Erythroblast (primary cell): ENCODE measurements at regions not wholly inside any gene's neighbourhood (a gene's known extent, or its start where the extent isn't known, plus 50 kb on each side); places are given as distances from the start of the nearest gene placed in this dataset.

Experiments used
- GATA1 ChIP-seq: IDR thresholded peaks from 2 replicates; pipeline ENCODE4 v1.6.1; 2011; ENCODE audit warnings: low read depth, mild to moderate bottlenecking, control low read depth, low read length, moderate library complexity
- POLR2A ChIP-seq: IDR thresholded peaks from 2 replicates; pipeline ENCODE4 v1.6.1; 2011; ENCODE audit warnings: mild to moderate bottlenecking, low read length

DNA sequence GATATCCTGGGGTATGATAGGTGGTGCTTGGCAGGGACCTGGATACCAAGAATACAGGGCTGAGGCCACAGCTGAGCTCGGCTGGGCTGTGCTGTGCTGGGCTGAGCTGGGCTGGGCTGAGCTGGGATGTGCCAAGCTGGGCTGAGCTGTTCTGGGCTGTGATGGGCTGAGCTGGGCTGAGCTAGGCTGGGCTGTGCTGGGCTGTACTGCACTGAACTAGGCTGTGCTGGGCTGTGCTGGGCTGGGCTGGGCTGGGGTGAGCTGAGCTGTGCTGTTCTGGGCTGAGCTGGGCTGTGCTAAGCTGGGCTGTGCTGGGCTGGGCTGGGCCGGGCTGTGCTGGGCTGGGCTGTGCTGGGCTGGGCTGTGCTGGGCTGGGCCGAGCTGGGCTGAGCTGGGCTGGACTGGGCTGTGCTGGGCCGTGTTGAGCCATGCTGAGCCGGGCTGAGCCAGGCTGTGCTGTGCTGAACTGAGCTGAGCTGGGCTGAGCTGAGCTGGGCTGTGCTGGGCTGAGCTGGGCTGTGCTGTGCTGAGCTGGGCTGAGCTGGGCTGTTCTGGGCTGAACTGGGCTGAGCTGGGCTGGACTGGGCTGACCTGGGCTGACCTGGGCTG, 94.7 kb upstream of the ACTRT2 start:
- TF ChIP-seq POLR2A: no peak
- TF ChIP-seq GATA1: no peak
